Neural progenitor cell (in vitro differentiated cells): ENCODE measurements at regions not wholly inside any gene's neighbourhood (a gene's known extent, or its start where the extent isn't known, plus 50 kb on each side); places are given as distances from the start of the nearest gene placed in this dataset.

ENCODE experiments used
- DNase-seq: peaks from one replicate; pipeline ENCODE4 v3.0.0-alpha.2; 2016; ENCODE audit warnings: low spot score
- H2AFZ ChIP-seq: fragments of 200-600 bp; sonication (generic); replicated peaks from 2 replicates; pipeline ENCODE4 v1.6.1; 2016; ENCODE audit warnings: antibody characterized with exemption
- H3F3A ChIP-seq: fragments of 200-600 bp; sonication (generic); 2 replicates; pipeline ENCODE4 v1.6.1; 2016; ENCODE audit warnings: antibody characterized with exemption, low read depth
- H3K27ac ChIP-seq: fragments of 200-600 bp; sonication (generic); 2 replicates; pipeline ENCODE4 v1.5.1; 2016; ENCODE audit warnings: mild to moderate bottlenecking
- H3K27me3 ChIP-seq: fragments of 200-600 bp; sonication (generic); 2 replicates; pipeline ENCODE4 v1.6.1; 2016; ENCODE audit warnings: mild to moderate bottlenecking, moderate library complexity
- H3K36me3 ChIP-seq: fragments of 200-600 bp; sonication (generic); 2 replicates; pipeline ENCODE4 v1.5.1; 2016
- H3K4me1 ChIP-seq: fragments of 200-600 bp; sonication (generic); 2 replicates; pipeline ENCODE4 v1.6.1; 2016; ENCODE audit warnings: mixed run types
- H3K4me2 ChIP-seq: fragments of 200-600 bp; sonication (generic); 2 replicates; pipeline ENCODE4 v1.6.1; 2016
- H3K4me3 ChIP-seq: fragments of 200-600 bp; sonication (generic); 2 replicates; pipeline ENCODE4 v1.5.1; 2016
- H3K79me2 ChIP-seq: fragments of 200-600 bp; sonication (generic); 2 replicates; pipeline ENCODE4 v1.6.1; 2016; ENCODE audit warnings: low read depth
- H3K9ac ChIP-seq: fragments of 200-600 bp; sonication (generic); 2 replicates; pipeline ENCODE4 v1.6.1; 2016
- H3K9me3 ChIP-seq: fragments of 200-600 bp; sonication (generic); 2 replicates; pipeline ENCODE4 v1.5.1; 2016; ENCODE audit warnings: low read depth
- H4K20me1 ChIP-seq: fragments of 200-600 bp; sonication (generic); 2 replicates; pipeline ENCODE4 v1.6.1; 2016; ENCODE audit warnings: low read depth
- H3K27ac Mint-ChIP-seq: 3 replicates; pipeline ENCODE4 v1.8.0; 2021; ENCODE audit warnings: mixed read lengths
- H3K27me3 Mint-ChIP-seq: 2 replicates; pipeline ENCODE4 v1.8.0; 2022; ENCODE audit warnings: low read depth, mild to moderate bottlenecking, inconsistent platforms, moderate library complexity, mixed read lengths; ENCODE audit not compliant: insufficient read depth
- H3K36me3 Mint-ChIP-seq: 3 replicates; pipeline ENCODE4 v1.8.0; 2021; ENCODE audit warnings: mixed read lengths
- H3K4me1 Mint-ChIP-seq: 3 replicates; pipeline ENCODE4 v1.8.0; 2021; ENCODE audit warnings: mixed read lengths
- H3K4me3 Mint-ChIP-seq: 3 replicates; pipeline ENCODE4 v1.8.0; 2021; ENCODE audit warnings: mild to moderate bottlenecking, moderate library complexity, mixed read lengths
- H3K9me3 Mint-ChIP-seq: 3 replicates; pipeline ENCODE4 v1.8.0; 2020; ENCODE audit warnings: mixed read lengths
- CTCF ChIP-seq: fragments of 200-600 bp; sonication (generic); IDR thresholded peaks from 2 replicates; pipeline ENCODE4 v1.5.1; 2017; ENCODE audit warnings: antibody characterized with exemption, mild to moderate bottlenecking
- EZH2 ChIP-seq: fragments of 200-600 bp; sonication (generic); IDR thresholded peaks from 2 replicates; pipeline ENCODE4 v1.6.1; 2017; ENCODE audit warnings: antibody characterized with exemption, mild to moderate bottlenecking, moderate library complexity
- EZH2phosphoT487 ChIP-seq: fragments of 200-600 bp; sonication (generic); IDR thresholded peaks from 2 replicates; pipeline ENCODE4 v1.6.1; 2017; ENCODE audit warnings: antibody characterized with exemption

- Histone ChIP-seq H3K79me2 (no peaks in the 10 kb centered on the region), H3K4me2 (no peak overlapping the region), H3K4me1 (peaks cover 30% of the 10 kb centered on the region), H2AFZ (no peak overlapping the region), H3F3A (peaks cover 23% of the 10 kb centered on the region), H4K20me1 (no peaks in the 10 kb centered on the region), H3K27me3 (no peaks in the 10 kb centered on the region), H3K27ac (no peak overlapping the region), H3K9me3 (no peaks in the 10 kb centered on the region), H3K9ac (no peak overlapping the region), H3K36me3 (no peaks in the 10 kb centered on the region), H3K4me3 (no peak overlapping the region)
- Mint-ChIP-seq H3K27ac (no peak overlapping the region), H3K27me3 (no peaks in the 10 kb centered on the region), H3K4me3 (no peak overlapping the region), H3K4me1 (peaks cover 17% of the 10 kb centered on the region), H3K36me3 (no peaks in the 10 kb centered on the region), H3K9me3 (no peaks in the 10 kb centered on the region)
- TF ChIP-seq EZH2phosphoT487 (no peak), CTCF (no peak), EZH2 (no peak)
- no peak for DNase-seq
These were observed 54.5 kb downstream of the IRX5 start for GRCh38 chr16:54985156-54985555.

- H4K20me1 ChIP-seq = no peaks in the 10 kb centered on the region
- H3K36me3 ChIP-seq = no peaks in the 10 kb centered on the region
- H3K27me3 ChIP-seq = no peaks in the 10 kb centered on the region
- no peak overlapping the region for H3K4me3 ChIP-seq
- H3K4me1 ChIP-seq = peaks cover 30% of the 10 kb centered on the region
- H3F3A ChIP-seq = peaks cover 23% of the 10 kb centered on the region
- H3K9me3 ChIP-seq = no peaks in the 10 kb centered on the region
- Mint-ChIP-seq H3K4me3 (no peak overlapping the region), H3K4me1 (peaks cover 17% of the 10 kb centered on the region), H3K27me3 (no peaks in the 10 kb centered on the region), H3K36me3 (no peaks in the 10 kb centered on the region), H3K9me3 (no peaks in the 10 kb centered on the region), H3K27ac (no peak overlapping the region)
- H2AFZ ChIP-seq = no peak overlapping the region
- DNase-seq = no peak
- H3K9ac ChIP-seq = no peak overlapping the region
- H3K27ac ChIP-seq = no peak overlapping the region
- TF ChIP-seq EZH2phosphoT487 (no peak), CTCF (no peak), EZH2 (no peak)
- H3K79me2 ChIP-seq = no peaks in the 10 kb centered on the region
- peak overlapping the region; percentile 57 for H3K4me2 ChIP-seq
These were observed 55.0 kb downstream of the IRX5 start for GRCh38 chr16:54985668-54986067.

GRCh38 chr16:54986409-54986808 is 55.7 kb downstream of the IRX5 start:
- peaks cover 30% of the 10 kb centered on the region for H3K4me1 ChIP-seq
- DNase-seq = peak; percentile 68
- no peaks in the 10 kb centered on the region for H3K36me3 ChIP-seq
- H3K27me3 ChIP-seq = no peaks in the 10 kb centered on the region
- no peak overlapping the region for H3K4me3 Mint-ChIP-seq
- no peak overlapping the region for H3K9ac ChIP-seq
- peak overlapping the region; percentile 82 for H3K27ac ChIP-seq
- no peak overlapping the region for H3K4me3 ChIP-seq
- peak overlapping the region; percentile 57 for H3K4me2 ChIP-seq
- H3K27ac Mint-ChIP-seq = no peak overlapping the region
- peaks cover 2% of the 10 kb centered on the region for H3K27me3 Mint-ChIP-seq
- H3K9me3 ChIP-seq = no peaks in the 10 kb centered on the region
- no peaks in the 10 kb centered on the region for H3K36me3 Mint-ChIP-seq
- peak overlapping the region; percentile 73 for H2AFZ ChIP-seq
- H3K4me1 Mint-ChIP-seq = peaks cover 17% of the 10 kb centered on the region
- H3K9me3 Mint-ChIP-seq = no peaks in the 10 kb centered on the region
- H3K79me2 ChIP-seq = no peaks in the 10 kb centered on the region
- TF ChIP-seq CTCF = no peak
- no peak for TF ChIP-seq EZH2
- TF ChIP-seq EZH2phosphoT487 = no peak
- H4K20me1 ChIP-seq = no peaks in the 10 kb centered on the region
- peaks cover 23% of the 10 kb centered on the region for H3F3A ChIP-seq

GRCh38 chr16:54987081-54987480 is 56.4 kb downstream of the IRX5 start:
- Histone ChIP-seq H3K27me3 (no peaks in the 10 kb centered on the region), H3K36me3 (no peaks in the 10 kb centered on the region), H3K4me1 (peaks cover 30% of the 10 kb centered on the region), H3K9me3 (no peaks in the 10 kb centered on the region), H3F3A (peaks cover 23% of the 10 kb centered on the region), H3K79me2 (no peaks in the 10 kb centered on the region), H3K4me3 (no peak overlapping the region), H3K27ac (peak overlapping the region; percentile 82), H3K9ac (no peak overlapping the region), H2AFZ (peak overlapping the region; percentile 73), H3K4me2 (peak overlapping the region; percentile 57), H4K20me1 (no peaks in the 10 kb centered on the region)
- no peaks in the 10 kb centered on the region for H3K36me3 Mint-ChIP-seq
- peak; percentile 58 for DNase-seq
- no peak overlapping the region for H3K27ac Mint-ChIP-seq
- H3K4me1 Mint-ChIP-seq = peaks cover 17% of the 10 kb centered on the region
- no peaks in the 10 kb centered on the region for H3K9me3 Mint-ChIP-seq
- no peak overlapping the region for H3K4me3 Mint-ChIP-seq
- TF ChIP-seq EZH2 (no peak), EZH2phosphoT487 (no peak), CTCF (no peak)
- peaks cover 2% of the 10 kb centered on the region for H3K27me3 Mint-ChIP-seq
